Adrenal gland (tissue), 9 donors: ENCODE measurements at regions not wholly inside any gene's neighbourhood (a gene's known extent, or its start where the extent isn't known, plus 50 kb on each side); places are given as distances from the start of the nearest gene placed in this dataset.
"Not testable (repeated sequence)": the region's sequence is repeated elsewhere in the genome, so short reads cannot be mapped to it uniquely, and the experiment has no call there.

Experiments
- DNase-seq, 7 donors: peaks; one replicate each; pipeline ENCODE4 v3.0.0-alpha.2; 2019 to 2020
- H3K27ac ChIP-seq, 5 donors: fragments of 200-600 bp; sonication (generic) in 4 of 5; 1 replicate in 3 of 5; 2 replicates in 2 of 5; pipeline versions ENCODE4 v1.5.1 to v1.8.0; 2016 to 2020; ENCODE audit warnings: mild to moderate bottlenecking in 1 of 5
- H3K27me3 ChIP-seq: fragments of 200-600 bp; 2 replicates; pipeline ENCODE4 v1.8.0; 2021
- H3K36me3 ChIP-seq, 2 donors: fragments of 200-600 bp; replicated peaks in 1 of 2; 1 replicate in 1 of 2; 2 replicates in 1 of 2; pipeline versions ENCODE4 v1.5.1 to v1.8.0; 2018 to 2022
- H3K4me1 ChIP-seq, 2 donors: fragments of 200-600 bp; replicated peaks in 1 of 2; 1 replicate in 1 of 2; 2 replicates in 1 of 2; pipeline versions ENCODE4 v1.5.1 to v1.8.0; 2018 to 2021
- H3K4me3 ChIP-seq, 4 donors: fragments of 200-600 bp; sonication (generic) in 3 of 4; one replicate each; pipeline ENCODE4 v1.5.1; 2016 to 2018
- H3K9me3 ChIP-seq, 3 donors: fragments of 200-600 bp; sonication (generic) in 1 of 3; replicated peaks in 1 of 3; 1 replicate in 2 of 3; 2 replicates in 1 of 3; pipeline versions ENCODE4 v1.5.1 to v1.8.0; 2016 to 2021
- POLR2A ChIP-seq, 2 donors: fragments of 450-650 bp; IDR thresholded peaks; one replicate each; pipeline ENCODE4 v1.6.1; 2017; ENCODE audit warnings: antibody characterized with exemption in 2 of 2, mild to moderate bottlenecking in 2 of 2, moderate library complexity in 1 of 2
- WGBS, 4 donors: extraction: QIAGEN DNeasy Blood & Tissue Kit in 2 of 4; methylation state at CpG; one replicate each; pipeline versions ENCODE4 v1.1.5 to v1.1.7; 2013 to 2017; 5-methylcytosine and 5-hydroxymethylcytosine counted together
- intact Hi-C, 2 donors: fragments of 100-400 bp; cut with DNase I; formaldehyde crosslinking; loops; one replicate each; pipeline versions ENCODE4 v1.14.1 to v1.15.0; 2022 to 2023
- TF ChIP-seq, protein P1 (sequence below), 6 experiments: fragments of 450-650 bp in 4 of 6; fragments of 200-600 bp in 2 of 6; sonication (generic) in 1 of 6; IDR thresholded peaks; 1 replicate in 5 of 6; 2 replicates in 1 of 6; pipeline versions ENCODE4 v1.5.1 to v1.8.0; 2016 to 2021; ENCODE audit warnings: antibody characterized with exemption in 6 of 6, mild to moderate bottlenecking in 2 of 6, moderate library complexity in 1 of 6
- donor health status: healthy with polysubstance abuse.
- donor health status: Bipolar disorder and iron deficiency.
- donor health status: DM: yes; HTN: yes; CAD: no.
- donor health status: DM: no; HTN: no; CAD: no.
- donor health status: DM: no; HTN: no; CAD: no.

DNA sequence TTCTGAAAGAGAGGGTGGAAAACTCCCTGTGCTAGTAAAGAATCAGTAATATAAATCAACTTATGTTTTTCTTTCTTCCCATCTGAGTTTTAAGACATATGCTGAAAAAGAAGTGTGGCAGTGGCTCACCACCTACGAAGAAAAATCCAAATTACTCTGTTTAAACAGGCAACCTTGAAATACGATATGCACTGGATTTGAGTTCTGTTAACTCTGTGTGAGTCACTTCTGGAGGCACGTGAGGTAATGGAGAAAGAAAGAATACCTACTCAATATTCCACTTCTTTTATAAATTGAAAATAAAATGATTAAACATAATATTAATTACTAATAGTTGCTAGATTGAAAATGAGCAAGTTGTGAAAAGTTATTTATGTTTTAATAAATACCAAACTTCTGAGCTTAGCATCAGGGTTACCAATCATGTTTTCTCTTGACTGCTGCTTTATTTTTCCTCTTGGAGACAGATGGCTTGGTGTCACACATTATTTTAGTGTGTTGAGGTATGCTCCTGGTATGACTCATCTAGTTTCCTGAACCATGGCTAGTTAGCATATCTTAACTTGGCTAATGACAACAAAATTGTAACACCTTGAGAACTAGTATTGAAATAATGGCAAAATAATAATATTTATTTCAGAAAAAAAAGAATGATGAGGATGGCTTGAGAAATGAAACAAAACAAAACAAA, 1705.5 kb upstream of the PIK3C3 start:
- Histone ChIP-seq H3K27ac (no peak overlapping the region), H3K4me3 (no peak overlapping the region), H3K36me3 (no peaks in the 10 kb centered on the region), H3K4me1 (no peaks in the 10 kb centered on the region), H3K9me3 (no peaks in the 10 kb centered on the region), H3K27me3 (no peaks in the 10 kb centered on the region)
- DNase-seq, result no peak
- TF ChIP-seq, protein P1, sequence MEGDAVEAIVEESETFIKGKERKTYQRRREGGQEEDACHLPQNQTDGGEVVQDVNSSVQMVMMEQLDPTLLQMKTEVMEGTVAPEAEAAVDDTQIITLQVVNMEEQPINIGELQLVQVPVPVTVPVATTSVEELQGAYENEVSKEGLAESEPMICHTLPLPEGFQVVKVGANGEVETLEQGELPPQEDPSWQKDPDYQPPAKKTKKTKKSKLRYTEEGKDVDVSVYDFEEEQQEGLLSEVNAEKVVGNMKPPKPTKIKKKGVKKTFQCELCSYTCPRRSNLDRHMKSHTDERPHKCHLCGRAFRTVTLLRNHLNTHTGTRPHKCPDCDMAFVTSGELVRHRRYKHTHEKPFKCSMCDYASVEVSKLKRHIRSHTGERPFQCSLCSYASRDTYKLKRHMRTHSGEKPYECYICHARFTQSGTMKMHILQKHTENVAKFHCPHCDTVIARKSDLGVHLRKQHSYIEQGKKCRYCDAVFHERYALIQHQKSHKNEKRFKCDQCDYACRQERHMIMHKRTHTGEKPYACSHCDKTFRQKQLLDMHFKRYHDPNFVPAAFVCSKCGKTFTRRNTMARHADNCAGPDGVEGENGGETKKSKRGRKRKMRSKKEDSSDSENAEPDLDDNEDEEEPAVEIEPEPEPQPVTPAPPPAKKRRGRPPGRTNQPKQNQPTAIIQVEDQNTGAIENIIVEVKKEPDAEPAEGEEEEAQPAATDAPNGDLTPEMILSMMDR (IDR thresholded peaks at IDR 0.05), result no peak
- TF ChIP-seq POLR2A (IDR thresholded peaks at IDR 0.05), result no peak
- intact Hi-C loops, result no loop called here
- WGBS, 4 donors, result 37 to 49% (median 44%) methylated on average over 3 of the region's 3 CpGs

DNA sequence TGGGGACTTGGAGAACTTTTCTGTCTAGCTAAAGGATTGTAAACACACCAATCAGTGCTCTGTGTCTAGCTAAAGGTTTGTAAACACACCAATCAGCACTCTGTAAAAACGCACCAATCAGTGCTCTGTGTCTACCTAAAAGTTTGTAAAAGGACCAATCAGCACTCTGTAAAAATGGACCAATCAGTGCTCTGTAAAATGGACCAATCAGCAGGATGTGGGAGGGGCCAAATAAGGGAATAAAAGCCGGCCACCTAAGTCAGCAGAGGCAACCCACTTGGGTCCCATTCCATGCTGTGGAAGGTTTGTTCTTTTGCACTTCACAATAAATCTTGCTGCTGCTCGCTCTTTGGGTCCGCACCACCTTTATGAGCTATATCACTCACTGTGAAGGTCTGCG, 1709.4 kb upstream of the PIK3C3 start:
- H3K4me1 ChIP-seq, H3K27me3 ChIP-seq, intact Hi-C loops, DNase-seq, H3K9me3 ChIP-seq, H3K4me3 ChIP-seq, H3K27ac ChIP-seq, H3K36me3 ChIP-seq: not testable (repeated sequence)
- 64 to 79% (median 76%) methylated on average over 5 of the region's 5 CpGs for WGBS, 4 donors

DNA sequence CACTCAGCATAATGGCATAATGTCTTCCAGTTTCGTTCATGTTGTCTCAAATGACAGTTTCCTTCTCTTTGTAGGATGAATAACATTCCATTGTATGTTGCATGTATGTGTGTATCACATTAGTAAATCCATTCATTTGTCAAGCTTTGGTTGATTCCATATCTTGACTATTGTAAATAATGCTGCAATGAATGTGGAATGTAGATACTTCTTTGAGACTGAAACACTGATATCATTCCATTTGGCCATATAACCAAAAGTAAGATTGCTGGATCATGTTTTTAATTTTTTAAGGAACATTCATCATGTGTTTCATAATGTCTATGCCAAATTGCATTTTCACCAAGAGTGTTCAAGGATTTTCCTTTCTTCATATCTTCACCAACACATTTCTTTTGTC, 1711.4 kb upstream of the PIK3C3 start:
- intact Hi-C loops, result no loop called here
- no peak for DNase-seq
- 38 to 57% (median 55%) methylated on average over 1 of the region's 1 CpG for WGBS, 4 donors
- Histone ChIP-seq H3K9me3 (no peaks in the 10 kb centered on the region), H3K27me3 (no peaks in the 10 kb centered on the region), H3K36me3 (no peaks in the 10 kb centered on the region), H3K27ac (no peak overlapping the region), H3K4me1 (no peaks in the 10 kb centered on the region), H3K4me3 (no peak overlapping the region)
- TF ChIP-seq, protein P1 (IDR thresholded peaks at IDR 0.05), result no peak

DNA sequence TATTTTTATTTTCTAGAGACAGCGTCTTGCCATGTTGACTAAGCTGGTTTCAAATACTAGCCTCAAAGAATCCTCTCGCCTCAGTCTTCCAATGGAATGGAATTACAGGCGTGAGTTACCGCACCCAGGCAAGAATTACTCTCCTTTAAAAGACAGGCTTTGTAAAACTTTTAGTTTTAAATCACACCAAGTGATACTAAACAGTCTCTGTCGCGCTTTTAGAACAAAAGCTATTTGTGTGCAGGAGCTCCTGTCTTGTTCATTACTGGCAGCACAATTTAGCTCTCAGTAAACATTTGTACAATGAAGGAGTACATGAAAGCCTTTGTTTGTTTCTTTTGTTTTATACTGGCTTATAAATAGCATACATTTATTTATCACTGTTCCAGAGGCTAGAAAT, 1719.2 kb upstream of the PIK3C3 start:
- no peaks in the 10 kb centered on the region for H3K9me3 ChIP-seq
- intact Hi-C loops, result no loop called here
- WGBS, 4 donors, result 71 to 82% (median 75%) methylated on average over 6 of the region's 6 CpGs

DNA sequence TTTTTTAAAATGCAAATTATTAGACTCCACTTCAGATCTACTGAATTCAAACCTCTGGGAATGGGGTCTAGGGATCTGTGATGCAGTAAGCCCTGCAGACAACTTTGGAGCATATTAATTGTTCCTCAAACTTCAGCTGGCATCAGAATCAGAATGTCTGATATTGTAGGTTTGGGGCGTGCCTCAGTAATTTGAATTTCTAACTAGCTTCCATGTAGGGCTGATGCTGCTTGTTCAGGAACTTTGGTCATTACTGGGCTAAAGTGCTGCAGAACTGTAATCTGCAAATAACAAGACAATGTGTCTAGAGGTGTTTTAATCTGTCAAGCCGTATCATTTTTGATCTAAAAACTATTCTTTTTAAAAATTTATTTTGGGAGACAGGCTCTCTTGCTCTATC, 1719.7 kb upstream of the PIK3C3 start:
- WGBS, 4 donors, result 55 to 79% (median 63%) methylated on average over 2 of the region's 2 CpGs
- Histone ChIP-seq H3K4me1 (no peaks in the 10 kb centered on the region), H3K27ac (no peak overlapping the region), H3K36me3 (no peaks in the 10 kb centered on the region), H3K27me3 (no peaks in the 10 kb centered on the region), H3K9me3 (no peaks in the 10 kb centered on the region), H3K4me3 (no peak overlapping the region)
- intact Hi-C loops, result no loop called here
- TF ChIP-seq POLR2A (IDR thresholded peaks at IDR 0.05), result no peak
- TF ChIP-seq, protein P1 (IDR thresholded peaks at IDR 0.05), result no peak
- DNase-seq, result no peak

More for the DNA sequence above, 1719.2 kb upstream of the PIK3C3 start:
- DNase-seq, result no peak
- H3K4me1 ChIP-seq, result no peaks in the 10 kb centered on the region
- H3K27ac ChIP-seq, result no peak overlapping the region
- H3K27me3 ChIP-seq, result no peaks in the 10 kb centered on the region
- TF ChIP-seq, protein P1 (IDR thresholded peaks at IDR 0.05), result no peak
- TF ChIP-seq POLR2A (IDR thresholded peaks at IDR 0.05), result no peak
- H3K4me3 ChIP-seq, result no peak overlapping the region
- no peaks in the 10 kb centered on the region for H3K36me3 ChIP-seq
